Mesendoderm (in vitro differentiated cells): ENCODE measurements at regions not wholly inside any gene's neighbourhood (a gene's known extent, or its start where the extent isn't known, plus 50 kb on each side); places are given as distances from the start of the nearest gene placed in this dataset.

Experiments used
- DNase-seq: peaks from one replicate; pipeline ENCODE4 v3.0.0; 2013
- H2AK5ac ChIP-seq: 2 replicates; pipeline ENCODE4 v1.6.1; 2013; ENCODE audit warnings: low read length, inconsistent platforms
- H2BK120ac ChIP-seq: 2 replicates; pipeline ENCODE4 v1.6.1; 2013; ENCODE audit warnings: low read depth, mild to moderate bottlenecking, low read length, moderate library complexity, mixed read lengths
- H2BK15ac ChIP-seq: replicated peaks from 2 replicates; pipeline ENCODE4 v1.6.1; 2013; ENCODE audit warnings: low read depth, mild to moderate bottlenecking, moderate library complexity
- H2BK5ac ChIP-seq: 2 replicates; pipeline ENCODE4 v1.6.1; 2013; ENCODE audit warnings: low read length, inconsistent platforms
- H3K18ac ChIP-seq: 2 replicates; pipeline ENCODE4 v1.6.1; 2013; ENCODE audit warnings: mild to moderate bottlenecking, low read length, mixed read lengths
- H3K23ac ChIP-seq: one replicate; pipeline ENCODE4 v1.6.1; 2013; ENCODE audit warnings: low read length
- H3K27ac ChIP-seq: 2 replicates; pipeline ENCODE4 v1.5.1; 2013; ENCODE audit warnings: low read depth, mild to moderate bottlenecking, inconsistent platforms, low read length, moderate library complexity
- H3K27me3 ChIP-seq: 2 replicates; pipeline ENCODE4 v1.6.1; 2013; ENCODE audit warnings: low read length, control low read depth, mild to moderate bottlenecking, inconsistent platforms; ENCODE audit not compliant: insufficient read depth, poor library complexity
- H3K36me3 ChIP-seq: 2 replicates; pipeline ENCODE4 v1.6.1; 2013; ENCODE audit warnings: low read length, inconsistent platforms; ENCODE audit not compliant: control insufficient read depth, insufficient read depth
- H3K4ac ChIP-seq: one replicate; pipeline ENCODE4 v1.6.1; 2013; ENCODE audit warnings: low read depth, mild to moderate bottlenecking, low read length, moderate library complexity
- H3K4me1 ChIP-seq: 2 replicates; pipeline ENCODE4 v1.6.1; 2013; ENCODE audit warnings: low read depth, low read length, inconsistent platforms; ENCODE audit not compliant: control insufficient read depth
- H3K4me2 ChIP-seq: 2 replicates; pipeline ENCODE4 v1.6.1; 2013; ENCODE audit warnings: low read length
- H3K4me3 ChIP-seq: 2 replicates; pipeline ENCODE4 v1.5.1; 2013; ENCODE audit warnings: mild to moderate bottlenecking, low read length
- H3K56ac ChIP-seq: one replicate; pipeline ENCODE4 v1.6.1; 2013; ENCODE audit warnings: low read length
- H3K79me1 ChIP-seq: 2 replicates; pipeline ENCODE4 v1.6.1; 2013; ENCODE audit warnings: low read length, inconsistent platforms
- H3K79me2 ChIP-seq: 2 replicates; pipeline ENCODE4 v1.6.1; 2013; ENCODE audit warnings: mild to moderate bottlenecking, low read length; ENCODE audit not compliant: control insufficient read depth, insufficient read depth
- H3K9ac ChIP-seq: 2 replicates; pipeline ENCODE4 v1.6.1; 2013; ENCODE audit warnings: low read length, inconsistent platforms
- H4K5ac ChIP-seq: one replicate; pipeline ENCODE4 v1.6.1; 2013; ENCODE audit warnings: low read length
- H4K8ac ChIP-seq: one replicate; pipeline ENCODE4 v1.6.1; 2013; ENCODE audit warnings: low read depth, mild to moderate bottlenecking, control low read depth, low read length, moderate library complexity
- WGBS: extraction: QIAGEN DNeasy Blood & Tissue Kit; methylation state at CpG from one replicate; pipeline ENCODE4 v1.1.7; 2013; ENCODE audit warnings: low lambda C conversion rate, missing lambda C conversion rate; ENCODE audit not compliant: insufficient coverage; ENCODE audit errors: extremely low coverage; 5-methylcytosine and 5-hydroxymethylcytosine counted together

GRCh38 chr3:27905625-27906024, 183.5 kb upstream of the EOMES start:
- no CpG with 5 or more reads among the region's 2 CpGs for WGBS
- peak; percentile 48 for DNase-seq
- no peak overlapping the region for H3K27ac ChIP-seq

GRCh38 chr3:27907148-27907547, 185.0 kb upstream of the EOMES start:
- Histone ChIP-seq H3K27ac (no peak overlapping the region), H2BK5ac (no peak overlapping the region), H3K56ac (no peak overlapping the region), H2AK5ac (no peak overlapping the region), H3K4ac (no peak overlapping the region), H3K4me1 (peaks cover 3% of the 10 kb centered on the region), H3K79me2 (no peaks in the 10 kb centered on the region), H3K9ac (no peak overlapping the region), H3K23ac (no peak overlapping the region), H2BK15ac (no peak overlapping the region), H4K5ac (no peak overlapping the region), H3K79me1 (no peaks in the 10 kb centered on the region), H3K27me3 (no peaks in the 10 kb centered on the region), H3K36me3 (no peaks in the 10 kb centered on the region), H3K4me3 (no peak overlapping the region), H3K18ac (no peak overlapping the region), H2BK120ac (no peak overlapping the region), H4K8ac (no peak overlapping the region), H3K4me2 (no peak overlapping the region)
- no peak for DNase-seq

More at GRCh38 chr3:27905625-27906024, 183.5 kb upstream of the EOMES start:
- H3K4ac ChIP-seq, result no peak overlapping the region
- H2BK120ac ChIP-seq, result no peak overlapping the region
- H3K4me2 ChIP-seq, result no peak overlapping the region
- H3K9ac ChIP-seq, result no peak overlapping the region
- H2BK15ac ChIP-seq, result no peak overlapping the region
- H3K23ac ChIP-seq, result no peak overlapping the region
- H4K8ac ChIP-seq, result no peak overlapping the region
- H3K56ac ChIP-seq, result no peak overlapping the region
- no peaks in the 10 kb centered on the region for H3K79me2 ChIP-seq
- H4K5ac ChIP-seq, result no peak overlapping the region
- H3K4me3 ChIP-seq, result no peak overlapping the region
- no peaks in the 10 kb centered on the region for H3K79me1 ChIP-seq
- H3K18ac ChIP-seq, result no peak overlapping the region
- no peak overlapping the region for H2AK5ac ChIP-seq
- peaks cover 3% of the 10 kb centered on the region for H3K4me1 ChIP-seq
- H2BK5ac ChIP-seq, result no peak overlapping the region
- H3K36me3 ChIP-seq, result no peaks in the 10 kb centered on the region
- H3K27me3 ChIP-seq, result no peaks in the 10 kb centered on the region

- Histone ChIP-seq H2BK5ac (no peak overlapping the region), H2BK120ac (no peak overlapping the region), H3K23ac (no peak overlapping the region), H3K9ac (no peak overlapping the region), H3K56ac (no peak overlapping the region), H3K36me3 (no peaks in the 10 kb centered on the region), H4K8ac (no peak overlapping the region), H3K27ac (no peak overlapping the region), H2AK5ac (no peak overlapping the region), H3K4ac (no peak overlapping the region), H2BK15ac (no peak overlapping the region), H3K79me2 (no peaks in the 10 kb centered on the region), H4K5ac (no peak overlapping the region), H3K79me1 (no peaks in the 10 kb centered on the region), H3K18ac (no peak overlapping the region), H3K4me1 (peaks cover 3% of the 10 kb centered on the region), H3K4me3 (no peak overlapping the region), H3K4me2 (no peak overlapping the region), H3K27me3 (no peaks in the 10 kb centered on the region)
- WGBS, result no CpG with 5 or more reads among the region's 4 CpGs
- DNase-seq, result peak; percentile 74
Observed at GRCh38 chr3:27907929-27908328, 185.8 kb upstream of the EOMES start.

- Histone ChIP-seq H3K4me3 (no peak overlapping the region), H3K4me2 (no peak overlapping the region), H3K4ac (no peak overlapping the region), H3K23ac (no peak overlapping the region), H3K27me3 (no peaks in the 10 kb centered on the region), H3K9ac (no peak overlapping the region), H2BK120ac (no peak overlapping the region), H3K18ac (no peak overlapping the region), H3K56ac (no peak overlapping the region), H4K8ac (no peak overlapping the region), H3K79me1 (no peaks in the 10 kb centered on the region), H3K27ac (no peak overlapping the region), H4K5ac (no peak overlapping the region), H3K4me1 (peaks cover 3% of the 10 kb centered on the region), H2BK5ac (no peak overlapping the region), H2AK5ac (no peak overlapping the region), H3K79me2 (no peaks in the 10 kb centered on the region), H2BK15ac (no peak overlapping the region), H3K36me3 (no peaks in the 10 kb centered on the region)
- no peak for DNase-seq
- WGBS, result no CpG with 5 or more reads among the region's 4 CpGs
Observed at GRCh38 chr3:27910456-27910855, 188.3 kb upstream of the EOMES start.

- Histone ChIP-seq H3K18ac (peak overlapping the region; percentile 60), H2BK5ac (no peak overlapping the region), H3K56ac (no peak overlapping the region), H3K23ac (no peak overlapping the region), H3K4ac (peak overlapping the region; percentile 16), H3K4me2 (no peak overlapping the region), H3K36me3 (no peaks in the 10 kb centered on the region), H3K27me3 (no peaks in the 10 kb centered on the region), H3K4me3 (no peak overlapping the region), H4K5ac (no peak overlapping the region), H3K4me1 (no peaks in the 10 kb centered on the region), H4K8ac (no peak overlapping the region), H3K9ac (no peak overlapping the region), H2AK5ac (no peak overlapping the region), H3K79me1 (no peaks in the 10 kb centered on the region), H2BK15ac (no peak overlapping the region), H2BK120ac (no peak overlapping the region), H3K27ac (no peak overlapping the region), H3K79me2 (no peaks in the 10 kb centered on the region)
- whole genome bisulfite sequencing, result no CpG with 5 or more reads among the region's 6 CpGs
- peak; percentile 68 for DNase-seq
Observed at GRCh38 chr3:27914199-27914598, 192.1 kb upstream of the EOMES start.

GRCh38 chr3:27923349-27924068, 201.4 kb upstream of the EOMES start:
- Histone ChIP-seq H3K9ac (no peak overlapping the region), H2BK15ac (no peak overlapping the region), H2BK120ac (no peak overlapping the region), H4K5ac (no peak overlapping the region), H3K4ac (no peak overlapping the region), H3K18ac (no peak overlapping the region), H3K36me3 (no peaks in the 10 kb centered on the region), H3K79me1 (no peaks in the 10 kb centered on the region), H3K4me3 (no peak overlapping the region), H2AK5ac (no peak overlapping the region), H3K23ac (no peak overlapping the region), H3K27me3 (no peaks in the 10 kb centered on the region), H3K4me1 (no peaks in the 10 kb centered on the region), H3K56ac (no peak overlapping the region), H3K4me2 (no peak overlapping the region), H3K79me2 (no peaks in the 10 kb centered on the region), H4K8ac (no peak overlapping the region), H3K27ac (no peak overlapping the region), H2BK5ac (no peak overlapping the region)
- DNase-seq, result no peak
- no CpG with 5 or more reads among the region's 2 CpGs for WGBS
